GM19468 (cell line): ENCODE measurements at regions not wholly inside any gene's neighbourhood (a gene's known extent, or its start where the extent isn't known, plus 50 kb on each side); places are given as distances from the start of the nearest gene placed in this dataset.

Source experiments
- ATAC-seq: cut with Tn5 transposase; IDR thresholded peaks from one replicate; pipeline ENCODE4 v1.9.1; 2021; ENCODE audit warnings: mild to moderate bottlenecking, moderate library complexity, moderate number of reproducible peaks; ENCODE audit not compliant: unreplicated experiment; ENCODE audit errors: extremely low read depth

DNA sequence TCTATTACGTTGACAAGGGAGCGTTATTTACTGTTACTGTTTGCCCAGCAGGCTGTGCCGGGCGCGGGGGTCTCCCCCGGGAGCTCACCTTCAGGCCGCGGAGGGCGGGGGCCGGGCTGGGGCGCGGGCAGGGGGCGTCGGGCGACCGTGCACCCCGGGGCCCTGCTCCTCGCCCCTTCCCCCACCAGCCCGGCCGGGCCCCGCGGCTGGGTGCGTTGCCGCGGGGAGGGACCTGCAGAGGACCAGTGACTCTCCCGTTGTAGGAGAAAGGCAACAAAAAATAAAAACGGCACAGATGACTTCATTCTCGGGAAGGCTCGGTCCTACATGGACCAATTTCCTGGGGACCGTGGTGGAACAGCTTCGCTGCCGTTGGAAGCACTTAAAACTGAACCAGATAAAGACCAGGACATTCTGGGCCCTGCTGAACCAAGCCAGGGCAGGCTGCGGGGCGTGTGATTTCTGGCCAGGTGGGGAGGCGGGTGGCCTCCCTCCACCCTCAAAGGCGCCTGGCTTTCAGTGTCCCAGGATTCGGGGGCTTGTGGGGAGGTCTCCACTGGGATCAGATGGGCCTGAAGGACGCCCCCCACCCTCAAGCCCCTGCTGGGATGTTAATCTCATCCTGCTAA, 57.4 kb downstream of the IGLL1 start:
- no peak for ATAC-seq

DNA sequence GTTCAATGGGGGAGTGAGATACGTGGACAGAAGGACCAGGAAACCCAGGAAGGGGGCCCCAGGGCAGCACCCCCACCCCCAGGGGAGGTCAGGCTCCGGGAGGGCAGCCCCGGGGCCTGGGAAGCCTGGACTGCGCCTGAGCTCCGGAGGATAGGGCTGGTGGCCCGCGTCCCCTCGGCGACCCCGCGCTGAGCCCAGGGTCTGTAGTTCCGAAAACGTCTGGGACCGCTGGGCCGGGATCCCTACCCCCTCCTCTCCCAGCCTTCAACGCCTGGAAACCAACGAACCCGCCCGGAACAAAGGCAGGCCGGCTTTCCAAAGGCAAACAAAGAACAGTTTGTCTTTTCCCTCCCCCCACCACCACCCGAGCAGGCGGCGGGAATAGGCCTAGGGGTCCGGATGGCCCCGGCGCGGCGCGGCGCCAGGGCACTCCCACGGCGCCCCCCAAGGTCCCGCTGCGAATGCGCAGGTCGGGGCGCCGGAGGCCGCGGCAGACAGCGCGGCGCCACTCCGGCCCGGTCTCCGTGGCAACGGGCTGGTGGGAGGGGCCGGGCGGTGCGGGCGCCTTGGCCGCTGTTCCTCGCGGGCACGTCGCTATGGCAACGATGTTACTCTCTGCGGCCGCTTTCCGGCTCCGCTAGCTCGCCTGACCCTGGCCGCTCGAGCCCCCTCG, 58.5 kb downstream of the IGLL1 start:
- no peak for ATAC-seq

DNA sequence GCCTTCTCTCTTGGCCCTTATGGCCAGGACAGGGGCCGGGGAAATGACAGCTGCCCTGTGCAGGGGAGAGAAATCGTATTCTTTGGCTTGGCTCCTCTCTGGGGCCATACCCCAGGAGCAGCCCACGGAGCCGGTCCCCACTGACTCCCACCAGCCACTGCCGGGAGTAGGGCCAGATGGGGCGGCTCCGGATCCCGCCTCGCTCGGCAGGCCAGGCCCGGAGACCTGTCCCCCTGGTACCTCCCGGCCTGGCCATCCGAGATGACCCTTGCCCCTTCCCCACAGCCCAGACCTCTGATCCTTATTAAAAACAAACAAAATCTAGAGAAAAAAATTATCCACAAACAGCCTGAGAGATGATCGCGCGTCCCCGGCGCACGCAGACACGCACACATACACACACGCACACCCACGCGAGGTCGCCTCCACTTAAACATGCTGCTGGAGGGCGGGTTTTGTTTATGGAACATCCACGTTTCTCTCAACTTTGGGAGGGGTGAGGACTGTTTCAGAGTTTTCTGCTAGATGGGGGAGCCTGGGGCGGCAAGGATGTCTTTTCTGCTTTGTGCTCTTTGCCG, 59.1 kb downstream of the IGLL1 start:
- no peak for ATAC-seq

DNA sequence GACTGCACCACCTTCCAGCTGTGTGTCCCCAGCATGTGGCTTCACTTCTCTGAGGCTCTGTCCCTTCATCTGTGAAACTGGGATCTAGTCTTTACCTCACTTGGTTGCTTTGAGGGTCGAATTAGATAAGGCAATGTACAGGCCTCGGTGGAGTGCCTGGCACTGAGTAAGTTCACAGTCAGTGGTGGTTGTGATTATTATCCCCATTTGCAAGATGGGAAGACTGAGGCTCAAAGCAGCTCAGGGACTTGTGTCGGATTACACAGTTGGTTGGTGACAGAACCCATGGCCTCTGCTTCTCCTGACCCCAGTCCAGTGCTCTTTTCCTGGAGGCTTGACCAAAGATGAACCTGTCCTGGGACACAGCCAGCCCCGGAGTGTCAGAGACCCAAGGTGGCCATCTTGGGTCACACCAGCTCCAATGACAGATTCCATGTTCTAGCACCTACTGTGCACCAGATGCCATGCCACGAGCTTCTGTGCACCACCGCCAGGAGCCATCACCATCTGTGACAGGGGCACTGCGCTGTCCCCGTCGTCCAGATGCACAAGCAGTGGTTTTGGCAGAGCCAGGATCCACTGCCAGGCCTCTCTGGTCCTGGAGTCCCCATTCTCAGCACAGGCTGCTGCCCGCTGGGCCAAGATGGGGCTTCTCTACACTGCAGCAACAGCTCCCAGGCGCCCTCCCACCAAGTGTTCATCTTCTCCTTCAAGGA, 60.5 kb downstream of the IGLL1 start:
- ATAC-seq: no peak

DNA sequence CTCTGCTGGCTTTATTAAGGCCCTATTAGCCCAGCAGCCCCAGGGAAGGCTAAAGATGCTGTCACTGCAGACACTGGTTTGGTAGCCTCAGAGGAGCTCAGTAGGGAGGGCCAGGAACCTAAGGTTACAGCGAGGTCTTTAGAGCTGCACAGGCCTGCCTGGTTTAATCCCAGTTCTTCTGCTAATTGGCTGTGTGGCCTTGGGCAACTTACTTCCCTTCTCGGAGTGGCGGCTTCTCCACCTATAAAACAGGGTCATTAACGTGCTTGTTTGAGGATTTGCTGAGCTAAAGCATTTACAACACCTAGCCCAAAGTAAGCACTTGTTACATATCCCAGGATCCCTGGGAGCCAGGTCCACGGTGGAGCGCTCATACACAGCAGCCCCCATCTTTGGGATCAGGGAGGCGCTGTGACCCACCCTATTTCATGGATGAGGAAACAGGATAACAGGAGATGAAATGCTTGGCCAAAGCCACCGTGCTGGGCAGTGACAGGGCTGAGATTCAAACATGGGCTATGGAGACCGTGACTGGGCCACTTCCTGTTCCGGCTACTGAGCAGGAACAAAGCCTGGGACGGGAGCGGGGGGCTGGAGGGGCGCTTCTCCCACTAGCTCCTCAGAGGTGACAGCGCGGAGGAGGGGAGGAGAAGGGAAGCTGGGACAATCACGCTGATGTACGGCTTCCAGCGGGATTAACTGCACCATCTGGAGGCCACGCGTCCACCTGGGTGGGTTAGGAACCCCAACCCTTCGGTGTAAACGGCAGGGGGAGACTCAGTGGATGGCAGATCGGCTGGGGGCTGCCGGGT, 61.5 kb downstream of the IGLL1 start:
- ATAC-seq: no peak

DNA sequence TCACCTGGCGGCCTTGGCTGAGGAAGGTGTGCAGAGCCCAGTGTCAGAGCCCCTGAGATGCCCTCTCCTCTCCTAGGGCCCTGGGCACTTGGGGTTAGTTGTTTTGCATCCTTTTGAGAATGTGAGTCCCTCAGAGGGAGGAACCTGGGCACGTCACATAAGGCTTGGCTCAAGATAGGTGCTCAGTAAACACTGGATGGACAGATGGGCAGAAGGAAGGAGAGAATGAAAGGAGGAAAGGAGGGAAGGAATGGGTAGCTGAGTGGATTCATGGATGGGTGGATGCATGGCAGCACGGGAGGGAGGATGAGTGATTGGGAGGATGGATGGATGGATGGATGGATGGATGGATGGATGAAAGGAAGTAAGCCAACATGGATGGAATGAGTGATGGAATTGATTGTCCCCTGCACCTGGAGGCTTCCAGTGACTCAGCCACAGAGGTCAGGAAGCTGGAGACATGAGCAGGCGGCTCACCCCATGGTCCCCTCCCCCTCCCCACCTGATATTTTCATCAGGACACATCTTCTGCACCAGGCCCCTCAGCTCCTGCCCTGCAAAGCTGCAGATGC, 62.2 kb downstream of the IGLL1 start:
- no peak for ATAC-seq

DNA sequence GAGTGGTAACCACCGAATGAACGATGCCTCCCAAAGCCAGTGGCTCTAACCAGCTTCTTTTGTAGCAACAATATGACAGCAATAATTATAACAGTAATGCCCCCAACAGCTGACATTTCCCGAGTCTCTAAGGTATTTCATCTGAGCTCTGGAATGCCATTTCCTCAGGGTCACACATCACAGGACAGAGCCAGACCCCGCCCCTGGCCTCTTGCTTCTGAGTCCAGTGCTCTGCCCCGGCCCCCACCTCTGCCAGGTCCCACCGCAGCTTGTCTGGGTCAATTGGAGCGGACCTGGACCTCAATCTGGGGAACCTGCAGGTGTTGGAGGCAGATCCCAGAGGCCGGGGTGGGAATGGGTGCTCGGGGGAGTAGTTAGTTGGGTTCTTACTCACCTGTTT, 63.8 kb downstream of the IGLL1 start:
- ATAC-seq: no peak

DNA sequence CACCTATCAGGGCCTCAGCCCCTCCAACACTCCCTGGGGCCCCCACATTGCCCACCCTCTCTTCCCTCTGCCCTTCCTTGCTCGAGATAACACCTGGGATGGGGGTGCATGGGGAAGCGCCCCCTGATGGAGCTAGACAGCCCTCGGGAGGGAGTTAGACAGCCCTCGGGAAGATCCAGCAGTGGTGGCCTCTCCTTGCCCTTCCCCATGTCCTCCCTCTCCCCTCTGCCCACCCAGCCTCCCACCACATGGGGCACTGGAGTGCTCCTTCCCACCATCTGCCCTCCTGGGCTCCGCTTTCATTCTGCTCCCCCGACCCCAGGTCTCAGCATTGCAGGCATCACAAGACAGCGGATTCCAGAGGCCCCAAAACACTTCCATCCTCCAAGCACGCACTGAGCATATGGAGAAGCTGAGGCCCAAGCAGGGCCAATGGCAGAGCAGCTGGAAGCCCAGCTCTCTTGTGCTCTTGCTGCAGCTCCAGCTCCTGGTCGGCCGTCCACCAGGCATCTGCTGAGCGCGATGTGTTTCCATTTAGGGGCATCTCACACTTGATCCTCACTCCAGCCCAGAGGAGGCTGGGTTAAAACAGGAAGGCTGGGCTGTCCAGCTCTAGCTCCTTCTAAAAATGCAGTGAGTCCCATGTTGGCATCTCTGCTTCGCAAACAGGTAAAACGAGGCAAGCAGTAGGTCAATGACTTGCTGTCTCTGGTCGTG, 65.6 kb downstream of the IGLL1 start:
- no peak for ATAC-seq

DNA sequence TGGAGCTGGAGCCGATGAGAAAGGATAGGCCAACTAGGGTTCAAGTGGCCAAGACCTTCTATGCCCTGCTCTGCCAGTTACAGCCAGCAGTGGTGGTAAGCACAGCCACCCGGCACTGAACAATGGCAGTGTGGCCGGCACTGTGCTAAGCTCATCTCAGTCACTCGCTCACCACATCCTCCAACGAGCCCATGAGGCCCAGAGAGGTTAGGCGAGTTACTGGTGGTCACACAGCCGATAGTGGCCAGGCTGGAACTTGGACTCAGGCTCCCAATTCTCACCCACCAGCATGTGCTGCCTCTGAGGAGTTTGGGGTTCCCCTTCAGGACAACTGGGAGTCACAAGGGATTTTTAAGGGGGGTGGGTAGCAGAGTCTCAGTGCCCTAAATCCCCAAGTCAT, 66.4 kb downstream of the IGLL1 start:
- ATAC-seq: no peak

DNA sequence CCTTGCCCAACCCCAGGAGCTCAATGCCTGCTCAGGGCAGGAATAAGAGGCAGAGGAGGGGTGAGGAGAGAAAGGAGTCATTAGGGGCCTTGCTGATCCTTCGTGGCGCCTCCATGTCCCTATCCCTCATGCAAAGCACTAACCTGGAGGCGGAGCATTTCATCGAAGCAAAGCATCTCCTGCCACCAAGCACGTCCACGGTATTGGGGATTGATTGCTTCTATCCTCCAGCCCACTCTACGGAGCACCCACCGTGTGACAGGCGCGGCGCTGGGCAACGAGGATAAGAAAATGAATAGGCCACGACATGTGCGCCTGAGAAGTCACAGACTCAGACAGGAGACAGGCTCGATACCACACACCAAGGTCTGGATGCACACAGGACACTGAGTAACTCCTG, 67.0 kb downstream of the IGLL1 start:
- no peak for ATAC-seq

DNA sequence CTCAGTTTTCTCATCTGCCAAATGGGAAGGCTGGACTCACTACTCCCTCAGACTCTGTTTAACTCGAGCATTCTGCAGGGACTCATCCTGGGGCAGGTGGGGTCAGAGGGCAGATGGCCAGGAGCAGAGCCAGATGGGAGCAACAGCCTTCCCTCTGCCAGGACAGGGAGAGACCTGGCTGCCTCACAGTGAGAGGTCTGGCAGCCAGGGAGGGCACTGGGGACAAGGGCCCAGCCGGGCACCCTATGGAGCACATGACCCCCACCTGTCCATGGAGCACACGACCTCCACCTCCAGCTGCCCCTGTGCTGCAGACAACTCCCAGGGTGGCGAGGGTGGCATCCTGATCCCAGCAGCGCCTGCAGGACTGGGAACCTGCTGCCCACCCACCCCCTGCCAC, 67.4 kb downstream of the IGLL1 start:
- ATAC-seq: no peak

DNA sequence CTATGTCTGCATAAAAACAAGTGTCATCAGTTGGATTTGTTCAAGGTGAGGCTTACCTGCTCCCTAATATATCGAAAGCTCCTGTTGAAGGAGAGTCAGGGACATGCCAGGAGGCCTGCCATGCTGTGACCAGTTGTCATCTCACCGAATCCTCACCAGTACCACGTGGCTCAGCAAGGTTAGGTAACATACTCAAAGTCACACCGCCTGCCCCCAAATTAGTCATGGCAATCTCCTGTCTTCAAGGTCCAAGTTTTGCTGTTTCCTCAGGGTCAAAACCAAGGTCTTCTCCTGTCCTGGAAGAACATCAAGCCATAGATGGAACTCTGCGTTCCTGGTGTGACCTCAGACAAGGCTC, 67.8 kb downstream of the IGLL1 start:
- ATAC-seq: no peak

DNA sequence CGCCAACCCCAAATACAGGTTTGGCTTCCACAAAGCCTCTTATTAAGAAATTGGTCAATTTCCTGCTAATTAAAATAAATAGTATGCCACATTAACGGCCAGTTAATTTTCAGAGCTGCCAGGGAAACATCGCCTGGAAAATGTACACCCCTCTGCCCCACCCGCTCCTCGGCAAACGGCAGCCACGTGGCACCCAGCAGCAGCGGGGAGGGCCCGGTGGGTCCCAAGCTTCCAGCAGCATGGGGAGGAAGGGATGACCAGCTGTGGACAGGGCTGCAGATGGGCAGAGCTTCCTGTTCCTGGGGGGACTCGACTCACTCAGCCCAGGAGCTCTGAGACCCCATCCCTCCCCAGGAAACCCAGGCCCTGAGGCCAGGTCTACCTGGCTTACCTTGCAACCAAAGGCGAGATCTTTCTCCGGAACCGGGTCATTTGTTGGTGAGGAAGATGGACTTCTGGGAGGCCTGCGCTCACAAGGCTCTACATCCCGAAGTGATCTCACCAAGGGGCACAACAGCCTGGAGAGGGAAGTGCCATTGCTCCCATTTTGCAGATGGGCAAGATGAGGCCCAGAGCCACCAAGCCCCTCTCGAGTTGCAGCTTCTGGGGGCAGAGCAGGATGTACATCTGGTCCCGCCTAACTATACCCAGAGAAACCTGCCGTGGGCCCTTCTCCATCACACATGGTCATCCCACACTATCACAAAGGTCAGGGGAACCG, 68.3 kb downstream of the IGLL1 start:
- ATAC-seq: no peak

DNA sequence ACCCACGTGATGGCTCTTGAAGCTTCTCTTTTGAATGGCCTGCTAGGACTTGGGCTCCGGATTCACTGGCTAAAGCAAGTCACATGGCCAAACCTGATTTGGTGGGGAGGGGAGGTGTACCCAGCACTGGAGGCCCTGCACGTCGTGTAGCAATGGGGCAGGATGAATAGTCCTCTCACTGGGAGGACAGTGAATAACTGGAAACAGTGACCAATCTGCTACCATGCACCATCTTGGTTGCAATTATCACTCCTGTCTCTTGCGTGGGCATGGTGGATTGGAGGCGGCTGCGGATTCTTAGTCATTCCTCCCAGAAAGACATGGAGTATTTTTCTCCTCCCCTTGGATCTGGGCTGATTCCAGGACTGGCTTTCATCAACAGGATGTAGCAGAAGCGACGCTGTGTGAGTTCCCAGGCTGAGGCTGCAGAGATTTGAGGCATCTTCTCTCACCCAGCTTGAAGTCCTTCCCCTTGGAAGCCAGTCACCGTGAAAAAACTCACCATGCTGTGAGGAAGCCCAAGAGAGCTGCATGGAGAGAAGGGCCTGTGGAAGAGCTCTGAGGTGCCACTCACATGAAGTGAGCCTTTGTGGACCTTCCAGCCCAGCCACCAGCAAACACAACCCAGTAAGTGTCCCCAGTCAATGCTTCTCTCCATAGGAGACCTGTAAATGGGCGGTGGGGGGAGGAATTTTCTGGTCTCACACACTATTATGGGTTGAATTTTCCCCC, 70.4 kb downstream of the IGLL1 start:
- ATAC-seq: no peak

DNA sequence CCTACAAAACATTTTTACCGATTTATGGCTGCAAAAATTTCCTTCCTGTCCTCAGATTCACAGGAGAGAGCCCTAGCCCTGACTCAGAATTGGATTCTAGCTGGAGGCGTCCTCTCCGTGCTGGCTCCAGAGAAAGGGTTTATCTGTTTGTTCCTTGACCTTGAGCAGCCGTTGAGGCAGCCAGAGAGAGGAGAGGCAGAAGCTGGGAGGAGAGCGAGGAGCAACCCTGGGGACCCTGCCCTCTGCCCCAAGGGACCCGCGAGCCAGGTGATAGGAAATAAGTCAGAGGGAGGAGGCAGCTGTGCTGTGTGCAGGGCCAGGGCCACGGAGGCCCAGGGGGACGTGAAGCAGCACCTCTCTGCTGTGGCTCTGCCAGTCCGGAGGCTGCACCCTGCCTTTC, 75.6 kb downstream of the IGLL1 start:
- no peak for ATAC-seq

DNA sequence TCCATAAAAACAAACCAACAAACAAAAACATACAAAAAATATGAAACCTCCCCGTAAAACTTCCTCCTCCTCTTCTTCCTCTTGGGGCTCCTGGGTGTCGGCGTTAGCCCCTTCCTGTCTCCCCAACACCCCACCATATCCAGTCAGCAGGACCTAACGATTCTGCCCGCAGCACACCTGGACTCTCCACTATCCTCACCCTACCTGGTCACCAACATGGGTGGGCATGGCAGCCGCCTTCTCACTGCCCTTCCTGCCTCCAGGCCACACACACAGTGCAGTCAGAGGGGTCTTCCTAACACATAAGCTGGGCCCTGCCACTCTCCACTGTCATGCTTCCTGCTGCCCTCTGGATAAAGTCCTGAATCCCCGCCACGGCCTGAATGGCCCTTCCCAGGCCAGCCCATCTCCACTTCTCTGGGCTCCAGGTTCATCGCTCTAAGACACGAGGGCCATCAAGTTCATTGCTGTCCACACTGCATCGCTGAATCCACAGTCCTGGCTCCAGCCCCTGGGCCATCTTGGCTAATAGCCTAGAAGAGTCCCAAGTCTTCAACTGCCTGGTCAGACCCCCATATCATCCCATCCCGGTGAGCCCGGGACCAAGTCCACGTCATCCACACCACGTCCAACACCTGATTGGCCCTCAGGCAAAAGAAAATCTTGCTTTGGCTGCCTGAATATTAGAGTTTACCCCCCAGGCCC, 76.2 kb downstream of the IGLL1 start:
- ATAC-seq: no peak

DNA sequence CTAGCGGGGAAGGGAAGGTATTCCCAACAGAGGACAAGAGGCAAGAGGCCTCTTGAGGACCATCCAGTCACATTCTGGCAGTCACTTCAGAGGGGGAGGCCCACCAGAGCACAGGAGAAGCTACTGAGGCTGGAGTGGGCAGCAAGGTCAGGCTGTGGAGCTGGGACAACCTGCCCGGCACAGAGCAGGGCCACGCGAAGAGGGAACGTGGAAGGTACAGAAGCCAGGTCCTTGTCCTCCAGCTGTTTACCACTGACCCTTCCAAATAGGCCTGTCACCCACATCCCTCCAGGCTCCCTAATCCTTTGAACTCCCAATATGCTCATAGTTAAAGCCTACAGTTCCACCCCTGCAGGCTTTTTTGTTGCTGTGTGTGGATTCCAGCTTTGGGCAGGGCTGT, 76.9 kb downstream of the IGLL1 start:
- no peak for ATAC-seq

DNA sequence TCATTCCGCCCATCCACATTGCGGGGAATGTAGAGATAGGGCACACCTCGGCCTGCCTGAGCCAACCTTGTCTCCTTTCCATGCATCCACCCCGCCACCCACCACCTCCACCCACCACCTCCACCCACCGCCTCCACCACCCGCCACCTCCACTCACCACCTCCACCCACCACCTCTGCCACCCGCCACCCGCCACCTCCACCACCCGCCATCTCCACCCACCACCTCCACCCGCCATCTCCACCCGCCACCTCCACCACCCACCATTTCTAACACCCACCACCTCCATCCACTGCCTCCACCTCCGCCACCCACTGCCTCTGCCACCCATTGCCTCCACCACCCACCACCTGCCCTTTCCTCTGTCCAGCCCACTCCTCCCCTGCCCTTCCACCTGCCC, 78.4 kb downstream of the IGLL1 start:
- no peak for ATAC-seq
